GM12878 (cell line): ENCODE measurements at regions not wholly inside any gene's neighbourhood (a gene's known extent, or its start where the extent isn't known, plus 50 kb on each side); places are given as distances from the start of the nearest gene placed in this dataset.

ENCODE experiments used
- ATAC-seq: fragments of 200-7000 bp; cut with Tn5 transposase; 3 replicates; pipeline ENCODE4 v1.9.1; 2020; ENCODE audit warnings: mild to moderate bottlenecking, moderate library complexity
- BruUV-seq: library from RNA; stranded (reverse); fragments of 400-500 nt; replicated peaks from 2 replicates; lab custom pipeline; 2021; lab: Mats Ljungman, UMichigan
- CTCF ChIA-PET: fragments of 300-600 bp; sonication (Branson Sonifier 250); formaldehyde crosslinking; extraction: SDS; loops from one replicate; lab custom pipeline; 2021; ENCODE audit warnings: inconsistent platforms; lab: Yijun Ruan, JAX
- POLR2A ChIA-PET: fragments of 350-600 bp; formaldehyde crosslinking; extraction: SDS; loops from one replicate; lab custom pipeline; 2021; ENCODE audit warnings: inconsistent platforms; lab: Charles Lee
- RAD21 ChIA-PET: fragments of 300-600 bp; sonication (Branson Sonifier 250); formaldehyde crosslinking; loops from one replicate; lab custom pipeline; 2023; ENCODE audit warnings: antibody characterized with exemption; ENCODE audit not compliant: unreplicated experiment; lab: Charles Lee
- SMC1A ChIA-PET: fragments of 300-600 bp; sonication (Branson Sonifier 250); formaldehyde crosslinking; loops from one replicate; lab custom pipeline; 2023; ENCODE audit not compliant: unreplicated experiment, uncharacterized antibody; lab: Charles Lee
- DNase-seq: peaks from one replicate; pipeline ENCODE4 v3.0.0-alpha.2; 2011; ENCODE audit warnings: low read depth, low spot score
- FAIRE-seq: peaks from 3 replicates; lab custom pipeline; 2011; peaks lifted over from hg19 to GRCh38; lab: Jason Lieb, UNC
- H2AFZ ChIP-seq: 2 replicates; pipeline ENCODE4 v1.6.0; 2011; ENCODE audit warnings: low read depth, low read length, control low read depth; ENCODE audit not compliant: control insufficient read depth
- H3K27ac ChIP-seq: 2 replicates; pipeline ENCODE4 v1.5.1; 2011; ENCODE audit warnings: control low read depth; ENCODE audit not compliant: control insufficient read depth, insufficient read depth
- H3K27me3 ChIP-seq, 2 experiments: replicated peaks in 1 of 2; 2 replicates each; pipeline versions ENCODE4 v1.6.0 to v1.6.1; 2011; ENCODE audit warnings: low read length in 1 of 2; ENCODE audit not compliant: control insufficient read depth in 2 of 2, insufficient read depth in 2 of 2
- H3K36me3 ChIP-seq, 2 experiments: 2 replicates each; pipeline ENCODE4 v1.5.1; 2011; ENCODE audit warnings: low read length in 1 of 2; ENCODE audit not compliant: control insufficient read depth in 2 of 2, insufficient read depth in 2 of 2
- H3K4me1 ChIP-seq: 2 replicates; pipeline ENCODE4 v1.6.1; 2011; ENCODE audit warnings: mild to moderate bottlenecking, low read length, moderate library complexity, mixed read lengths; ENCODE audit not compliant: control insufficient read depth, insufficient read depth
- H3K4me2 ChIP-seq: 2 replicates; pipeline ENCODE4 v1.6.0; 2011; ENCODE audit warnings: control low read depth; ENCODE audit not compliant: control insufficient read depth, insufficient read depth
- H3K4me3 ChIP-seq: fragments of 200-600 bp; sonication (generic); 2 replicates; pipeline ENCODE4 v1.5.1; 2016
- H3K79me2 ChIP-seq: 2 replicates; pipeline ENCODE4 v1.6.0; 2011; ENCODE audit warnings: low read length; ENCODE audit not compliant: control insufficient read depth, insufficient read depth
- H3K9ac ChIP-seq: 2 replicates; pipeline ENCODE4 v1.8.0; 2011; ENCODE audit warnings: low read length, control low read depth, mixed read lengths; ENCODE audit not compliant: control insufficient read depth, insufficient read depth
- H3K9me3 ChIP-seq: replicated peaks from 3 replicates; pipeline ENCODE4 v1.5.1; 2011; ENCODE audit warnings: mild to moderate bottlenecking, low read length; ENCODE audit not compliant: control insufficient read depth, insufficient read depth
- H4K20me1 ChIP-seq: 2 replicates; pipeline ENCODE4 v1.6.0; 2011; ENCODE audit not compliant: control insufficient read depth, insufficient read depth
- BACH1 ChIP-seq: fragments of 450-650 bp; IDR thresholded peaks from 2 replicates; pipeline ENCODE4 v1.6.1; 2017; ENCODE audit warnings: mild to moderate bottlenecking, borderline replicate concordance
- KDM1A ChIP-seq: fragments of 200-600 bp; sonication (generic); IDR thresholded peaks from 2 replicates; pipeline ENCODE4 v1.6.1; 2016; ENCODE audit warnings: borderline replicate concordance
- MEF2B ChIP-seq: fragments of 450-650 bp; IDR thresholded peaks from 2 replicates; pipeline ENCODE4 v1.6.1; 2018; ENCODE audit warnings: mild to moderate bottlenecking, moderate library complexity; ENCODE audit not compliant: partially characterized antibody, poor library complexity, severe bottlenecking
- MTA3 ChIP-seq: IDR thresholded peaks from 2 replicates; pipeline ENCODE4 v1.6.1; 2012; ENCODE audit warnings: low read length, inconsistent platforms, borderline replicate concordance
- MXI1 ChIP-seq: fragments of 150-350 bp; IDR thresholded peaks from 2 replicates; pipeline ENCODE4 v1.6.1; 2011; ENCODE audit warnings: low read depth, mild to moderate bottlenecking, inconsistent platforms, low read length, improper control_type of control experiment
- NFIC ChIP-seq: IDR thresholded peaks from 2 replicates; pipeline ENCODE4 v1.6.1; 2012; ENCODE audit warnings: low read depth, mild to moderate bottlenecking, inconsistent platforms, low read length, moderate library complexity
- NR2C2 ChIP-seq: IDR thresholded peaks from 2 replicates; pipeline ENCODE4 v1.6.1; 2011; ENCODE audit warnings: borderline replicate concordance, low read depth; ENCODE audit not compliant: control insufficient read depth, insufficient read length
- NR2F1 ChIP-seq: fragments of 450-650 bp; conservative IDR thresholded peaks from 2 replicates; pipeline ENCODE4 v1.6.1; 2017; ENCODE audit warnings: mild to moderate bottlenecking
- RB1 ChIP-seq: fragments of 450-650 bp; formaldehyde crosslinking; IDR thresholded peaks from 2 replicates; pipeline ENCODE4 v1.6.1; 2017; ENCODE audit warnings: mild to moderate bottlenecking, borderline replicate concordance
- RELA ChIP-seq: fragments of 450-650 bp; IDR thresholded peaks from 2 replicates; pipeline ENCODE4 v1.8.0; 2014; ENCODE audit warnings: borderline replicate concordance; ENCODE audit not compliant: partially characterized antibody
- RUNX3 ChIP-seq: IDR thresholded peaks from 2 replicates; pipeline ENCODE4 v1.6.1; 2012; ENCODE audit warnings: low read length, inconsistent platforms
- SIN3A ChIP-seq: IDR thresholded peaks from 2 replicates; pipeline ENCODE4 v1.6.1; 2012; ENCODE audit warnings: low read depth, low read length, improper control_type of control experiment
- SIX5 ChIP-seq: IDR thresholded peaks from 2 replicates; pipeline ENCODE4 v1.6.1; 2011; ENCODE audit warnings: mild to moderate bottlenecking, low read depth, low read length, moderate library complexity; ENCODE audit not compliant: severe bottlenecking
- STAT1 ChIP-seq: fragments of 450-650 bp; conservative IDR thresholded peaks from 2 replicates; pipeline ENCODE4 v1.6.1; 2014; ENCODE audit warnings: antibody characterized with exemption, mild to moderate bottlenecking
- STAT3 ChIP-seq: IDR thresholded peaks from 2 replicates; pipeline ENCODE4 v1.6.1; 2011; ENCODE audit warnings: low read depth, low read length, improper control_type of control experiment
- SUZ12 ChIP-seq: fragments of 200-600 bp; sonication (generic); IDR thresholded peaks from one replicate; pipeline ENCODE4 v1.6.1; 2018; ENCODE audit warnings: antibody characterized with exemption, mild to moderate bottlenecking; ENCODE audit not compliant: unreplicated experiment
- TARDBP ChIP-seq: IDR thresholded peaks from 2 replicates; pipeline ENCODE4 v1.6.1; 2016; ENCODE audit warnings: borderline replicate concordance
- TCF3 ChIP-seq: IDR thresholded peaks from 2 replicates; pipeline ENCODE4 v1.6.1; 2012; ENCODE audit warnings: low read depth, mild to moderate bottlenecking, low read length, borderline replicate concordance; ENCODE audit not compliant: insufficient read depth
- ZSCAN29 ChIP-seq: fragments of 450-650 bp; IDR thresholded peaks from 2 replicates; pipeline ENCODE4 v1.6.1; 2017; ENCODE audit warnings: mild to moderate bottlenecking, moderate library complexity
- WGBS: methylation state at CpG from one replicate; pipeline ENCODE4 v1.1.6; 2016; ENCODE audit warnings: low lambda C conversion rate; ENCODE audit not compliant: insufficient replicate concordance, insufficient coverage; ENCODE audit errors: missing lambda C conversion rate; 5-methylcytosine and 5-hydroxymethylcytosine counted together
- in situ Hi-C: fragments of 300-500 bp; cut with MboI; formaldehyde crosslinking; loops from 9 replicates; pipeline ENCODE4 v1.14.3; 2018; ENCODE audit warnings: mixed read lengths
- intact Hi-C: fragments of 100-400 bp; cut with micrococcal nuclease; formaldehyde crosslinking; loops from one replicate; pipeline ENCODE4 v1.14.2; 2022; ENCODE audit not compliant: unreplicated experiment
- TF ChIP-seq, protein P1 (sequence below): fragments of 450-650 bp; formaldehyde crosslinking; IDR thresholded peaks from 2 replicates; pipeline ENCODE4 v1.4.0; 2020; ENCODE audit warnings: mild to moderate bottlenecking, moderate library complexity

- FAIRE-seq: no peak
- H3K4me3 ChIP-seq: no peak overlapping the region
- H2AFZ ChIP-seq: no peak overlapping the region
- CTCF ChIA-PET: interaction anchor here (0.5 kb wide), 1 partner anchor 1021 kb away, joined by 3 read pairs; no protein-coding TSS in a partner anchor
- BruUV-seq: no TSS peak
- no peak overlapping the region for H3K9ac ChIP-seq
- no peaks in the 10 kb centered on the region for H3K4me1 ChIP-seq
- intact Hi-C loops: no loop called here
- no peak overlapping the region for H3K27ac ChIP-seq
- H3K27me3 ChIP-seq: peaks cover 0 to 2% of the 10 kb centered on the region in 2 experiments; a peak in 2 of 4 replicates
- no peaks in the 10 kb centered on the region for H3K36me3 ChIP-seq
- no peaks in the 10 kb centered on the region; the same call in 2 of the 3 replicates for H3K9me3 ChIP-seq
- in situ Hi-C loops: no loop called here
- no peak for ATAC-seq
- SMC1A ChIA-PET: no interaction called here
- RAD21 ChIA-PET: no interaction called here
- no peak overlapping the region for H3K4me2 ChIP-seq
- H3K79me2 ChIP-seq: no peaks in the 10 kb centered on the region
- TF ChIP-seq RUNX3 (no peak), NFIC (no peak), SIN3A (no peak), SUZ12 (no peak), MXI1 (no peak), BACH1 (no peak), STAT3 (no peak), STAT1 (no peak), KDM1A (no peak), SIX5 (no peak), NR2F1 (no peak), RELA (no peak), RB1 (no peak), MTA3 (no peak), TCF3 (no peak), ZSCAN29 (no peak), MEF2B (no peak), NR2C2 (no peak), TARDBP (no peak)
- TF ChIP-seq, protein P1, sequence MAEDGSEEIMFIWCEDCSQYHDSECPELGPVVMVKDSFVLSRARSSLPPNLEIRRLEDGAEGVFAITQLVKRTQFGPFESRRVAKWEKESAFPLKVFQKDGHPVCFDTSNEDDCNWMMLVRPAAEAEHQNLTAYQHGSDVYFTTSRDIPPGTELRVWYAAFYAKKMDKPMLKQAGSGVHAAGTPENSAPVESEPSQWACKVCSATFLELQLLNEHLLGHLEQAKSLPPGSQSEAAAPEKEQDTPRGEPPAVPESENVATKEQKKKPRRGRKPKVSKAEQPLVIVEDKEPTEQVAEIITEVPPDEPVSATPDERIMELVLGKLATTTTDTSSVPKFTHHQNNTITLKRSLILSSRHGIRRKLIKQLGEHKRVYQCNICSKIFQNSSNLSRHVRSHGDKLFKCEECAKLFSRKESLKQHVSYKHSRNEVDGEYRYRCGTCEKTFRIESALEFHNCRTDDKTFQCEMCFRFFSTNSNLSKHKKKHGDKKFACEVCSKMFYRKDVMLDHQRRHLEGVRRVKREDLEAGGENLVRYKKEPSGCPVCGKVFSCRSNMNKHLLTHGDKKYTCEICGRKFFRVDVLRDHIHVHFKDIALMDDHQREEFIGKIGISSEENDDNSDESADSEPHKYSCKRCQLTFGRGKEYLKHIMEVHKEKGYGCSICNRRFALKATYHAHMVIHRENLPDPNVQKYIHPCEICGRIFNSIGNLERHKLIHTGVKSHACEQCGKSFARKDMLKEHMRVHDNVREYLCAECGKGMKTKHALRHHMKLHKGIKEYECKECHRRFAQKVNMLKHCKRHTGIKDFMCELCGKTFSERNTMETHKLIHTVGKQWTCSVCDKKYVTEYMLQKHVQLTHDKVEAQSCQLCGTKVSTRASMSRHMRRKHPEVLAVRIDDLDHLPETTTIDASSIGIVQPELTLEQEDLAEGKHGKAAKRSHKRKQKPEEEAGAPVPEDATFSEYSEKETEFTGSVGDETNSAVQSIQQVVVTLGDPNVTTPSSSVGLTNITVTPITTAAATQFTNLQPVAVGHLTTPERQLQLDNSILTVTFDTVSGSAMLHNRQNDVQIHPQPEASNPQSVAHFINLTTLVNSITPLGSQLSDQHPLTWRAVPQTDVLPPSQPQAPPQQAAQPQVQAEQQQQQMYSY: no peak
- no peak for DNase-seq
- 8% methylated on average over 2 of the region's 2 CpGs for WGBS
- POLR2A ChIA-PET: no interaction called here
- no peaks in the 10 kb centered on the region for H4K20me1 ChIP-seq
Measured at GRCh38 chr10:118963933-118964332, 65.6 kb upstream of the NANOS1 start.
